ENCODE measurements at regions not wholly inside any gene's neighbourhood (a gene's known extent, or its start where the extent isn't known, plus 50 kb on each side); places are given as distances from the start of the nearest gene placed in this dataset.
"Not testable (repeated sequence)": the region's sequence is repeated elsewhere in the genome, so short reads cannot be mapped to it uniquely, and the experiment has no call there.

DNA sequence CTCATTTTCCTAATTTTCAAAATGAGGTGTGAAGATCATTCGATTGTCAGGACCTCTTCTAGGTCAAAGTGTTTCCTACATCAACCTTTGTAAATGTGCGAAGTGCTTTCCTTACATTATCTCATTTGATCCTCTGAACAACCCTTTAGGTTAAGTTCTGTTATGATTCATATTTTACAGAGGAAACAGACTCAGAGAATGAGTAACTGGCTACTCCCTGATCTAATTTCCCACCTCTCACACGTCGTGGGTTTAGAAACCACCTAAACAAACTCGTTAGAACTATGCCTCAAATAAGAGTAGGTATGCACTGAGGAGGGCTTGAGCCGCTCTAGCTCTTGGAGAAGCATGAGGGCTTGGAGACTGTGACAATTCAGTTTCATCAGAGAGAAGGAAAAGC is 148.6 kb downstream of the CD47 start:
- DNase-seq (ENCODE audit: low spot score), result no peak

DNA sequence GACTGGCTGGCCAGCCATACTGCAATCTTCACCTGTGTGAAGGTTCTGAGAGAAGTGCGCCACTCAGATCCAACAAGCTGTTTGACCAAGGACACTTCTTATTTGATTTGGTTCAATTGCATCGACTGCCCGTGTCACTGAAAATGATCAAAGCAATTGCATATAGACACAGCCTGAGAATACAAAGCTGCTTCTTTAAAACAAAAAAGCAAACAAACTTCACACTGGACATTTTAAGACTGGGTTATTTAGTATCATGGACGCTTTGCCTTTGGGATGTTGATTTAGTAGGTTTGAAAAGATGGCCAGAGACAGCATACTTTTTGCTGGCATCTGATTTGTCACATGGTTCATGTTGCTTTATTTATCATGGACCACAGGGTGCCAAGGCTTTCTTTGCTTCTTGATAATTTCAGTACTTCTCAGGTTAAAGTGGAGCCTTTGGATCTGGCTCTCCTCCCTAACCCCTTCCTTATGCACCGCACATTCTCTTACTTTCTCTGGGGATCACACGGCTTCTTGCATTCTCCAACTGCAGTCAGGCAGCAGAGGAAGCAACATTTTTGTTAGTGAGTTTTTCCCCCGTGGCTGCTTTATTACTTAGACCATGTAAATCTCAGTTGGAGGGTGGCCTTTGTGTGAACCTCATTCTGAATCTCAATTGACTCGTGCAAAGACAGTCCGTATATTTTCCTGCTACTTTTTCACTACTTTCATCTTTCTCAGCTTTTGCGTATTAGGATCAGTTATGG is 151.0 kb downstream of the CD47 start:
- DNase-seq (ENCODE audit: low spot score), result no peak

DNA sequence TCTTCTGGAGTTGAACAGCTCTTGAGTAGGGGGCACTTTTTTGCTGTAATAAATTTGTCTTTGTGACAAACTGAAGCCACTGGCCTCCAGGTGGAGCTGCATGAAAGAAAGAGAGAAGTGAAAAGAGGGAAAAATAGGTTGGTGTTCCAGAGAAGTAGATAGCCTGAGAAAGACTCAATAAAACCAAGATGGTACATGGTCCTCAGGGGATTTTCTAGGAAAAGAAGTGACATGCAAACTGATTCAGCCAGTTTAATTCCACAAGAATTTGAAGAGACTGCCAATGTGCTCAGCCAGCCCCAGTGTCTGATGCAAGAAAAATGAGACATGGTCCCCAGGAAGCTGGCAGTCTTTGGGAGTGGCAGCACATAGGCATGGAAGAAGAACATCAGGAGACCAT is 152.7 kb downstream of the CD47 start:
- peak; percentile 53 for DNase-seq (ENCODE audit: low spot score)

DNA sequence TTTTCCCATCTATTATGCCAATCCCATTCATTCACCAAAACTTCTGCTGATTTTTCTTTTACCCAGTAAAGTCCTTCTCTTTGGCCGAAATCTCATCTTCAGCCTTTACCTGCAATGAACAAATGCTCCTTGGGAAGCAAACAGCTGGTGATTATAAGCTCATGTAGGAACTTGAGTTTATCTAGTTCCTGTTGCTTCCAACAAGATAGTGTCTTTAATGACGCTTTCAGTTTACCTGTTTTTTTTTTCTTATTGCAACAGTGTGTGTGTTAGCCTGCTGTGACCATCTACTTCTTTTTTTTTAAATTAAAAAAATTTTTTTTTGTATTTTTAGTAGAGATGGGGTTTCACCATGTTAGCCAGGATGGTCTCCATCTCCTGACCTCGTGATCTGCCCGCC is 156.0 kb downstream of the CD47 start:
- DNase-seq (ENCODE audit: low spot score), result no peak

DNA sequence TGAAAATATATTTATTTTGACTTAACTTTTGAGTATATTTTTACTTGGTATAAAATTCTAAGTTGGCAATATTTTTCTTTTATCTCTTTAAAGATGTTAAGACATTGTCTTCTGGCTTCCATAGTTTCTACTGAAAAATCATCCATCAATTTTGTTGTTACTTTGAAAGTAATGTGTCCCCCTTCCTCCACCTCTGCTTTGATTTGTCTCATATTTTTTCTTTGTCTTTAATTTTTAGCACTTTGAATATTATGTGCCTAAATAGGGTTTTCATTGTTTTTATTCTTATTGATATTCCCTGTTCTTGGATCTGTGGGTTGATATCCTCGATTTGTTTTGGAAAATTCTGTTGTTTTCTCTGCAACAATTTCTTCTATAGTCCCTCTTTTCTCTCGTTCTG is 157.4 kb downstream of the CD47 start:
- DNase-seq (ENCODE audit: low spot score), result no peak

DNA sequence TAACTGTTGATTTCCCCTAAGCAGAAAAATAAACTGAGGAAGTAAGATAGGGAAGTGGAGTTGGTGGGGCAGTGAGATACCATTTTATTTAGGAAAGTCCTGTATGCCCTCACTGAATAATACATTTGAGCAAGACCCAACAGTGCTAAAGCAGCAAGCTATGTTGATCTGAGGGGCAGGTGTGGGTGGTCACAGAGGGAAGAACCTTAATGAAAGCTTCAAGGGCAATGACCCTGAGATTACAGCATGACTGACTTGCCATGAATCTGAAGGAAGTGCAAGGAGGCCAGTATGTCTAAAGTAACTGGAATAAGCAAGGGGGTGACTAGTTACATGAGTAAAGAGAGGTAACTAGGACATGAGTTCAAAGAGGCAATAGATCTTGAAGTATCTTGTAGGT is 159.5 kb downstream of the CD47 start:
- DNase-seq (ENCODE audit: low spot score), result no peak

DNA sequence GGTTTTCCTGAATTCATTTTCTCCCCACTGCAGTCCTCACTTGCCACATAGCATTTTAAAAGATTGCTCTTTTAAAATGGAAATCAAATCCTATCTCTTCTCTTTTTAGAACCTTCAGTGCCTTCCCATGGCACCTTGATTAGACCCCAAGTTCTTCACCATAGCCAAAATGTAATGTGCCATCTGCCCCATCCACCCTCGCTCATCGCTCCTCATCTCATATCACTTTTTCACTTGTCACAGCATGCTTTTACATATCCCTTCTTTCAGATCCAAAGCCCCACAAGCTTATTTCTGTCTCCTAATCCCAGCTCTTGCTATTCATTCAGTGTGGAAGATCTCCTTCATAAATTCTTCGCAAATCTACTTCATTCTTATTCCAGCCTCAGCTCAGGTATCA is 161.7 kb downstream of the CD47 start:
- no peak for DNase-seq (ENCODE audit: low spot score)

DNA sequence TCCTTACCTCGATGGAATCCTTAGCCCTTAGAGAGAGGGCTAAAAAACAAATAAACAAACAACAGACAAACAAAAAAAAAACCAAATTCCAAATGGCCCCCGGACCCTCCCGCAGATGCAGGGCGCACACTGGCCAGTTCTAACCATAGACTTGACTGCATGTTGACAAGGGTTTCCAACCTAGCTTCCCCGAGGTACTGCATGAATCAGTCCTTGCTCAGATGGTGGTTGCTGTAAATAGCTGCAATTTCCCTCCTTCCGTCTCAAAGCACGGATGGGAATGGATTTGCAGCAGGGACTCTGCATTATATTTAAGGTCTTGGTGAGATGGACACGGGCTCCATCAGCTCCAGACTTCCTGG is 162.8 kb downstream of the CD47 start:
- DNase-seq (ENCODE audit: low spot score), result peak; percentile 34

DNA sequence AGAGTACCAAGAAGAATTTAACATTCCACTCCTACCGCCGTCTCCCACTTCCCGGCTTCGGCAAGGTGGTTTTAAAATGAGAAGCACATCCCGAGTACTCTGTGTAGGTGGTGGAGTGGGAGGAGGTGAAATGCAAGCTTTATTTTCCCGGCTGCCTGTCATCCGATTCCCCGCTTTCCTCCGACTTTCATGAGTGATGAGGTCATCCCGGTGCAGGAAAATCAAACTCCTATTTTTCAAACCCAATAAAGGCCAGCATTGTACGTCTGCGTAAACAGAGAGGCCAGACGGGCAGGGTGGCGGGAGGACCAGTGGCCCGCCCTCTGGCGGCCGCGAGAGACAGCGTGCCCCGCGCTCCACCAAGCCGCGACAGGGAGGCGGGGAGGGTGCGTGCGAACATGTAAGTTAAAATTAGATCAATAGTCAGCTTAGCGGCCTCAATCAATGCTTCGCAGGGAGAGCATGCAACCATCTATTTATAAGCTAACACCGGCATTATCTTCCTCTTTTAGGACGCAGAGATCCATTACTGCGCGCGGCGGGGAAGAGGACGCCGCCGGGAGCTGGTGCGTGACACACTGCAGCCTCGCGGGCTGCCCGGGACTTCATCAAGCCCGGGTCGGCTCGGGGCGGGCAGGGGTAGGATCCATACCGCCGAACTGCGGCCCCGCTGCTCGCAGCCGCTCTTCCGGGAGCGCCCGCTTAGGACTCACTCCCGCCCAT is 163.3 kb downstream of the CD47 start:
- peak; percentile 92 for DNase-seq (ENCODE audit: low spot score)

DNA sequence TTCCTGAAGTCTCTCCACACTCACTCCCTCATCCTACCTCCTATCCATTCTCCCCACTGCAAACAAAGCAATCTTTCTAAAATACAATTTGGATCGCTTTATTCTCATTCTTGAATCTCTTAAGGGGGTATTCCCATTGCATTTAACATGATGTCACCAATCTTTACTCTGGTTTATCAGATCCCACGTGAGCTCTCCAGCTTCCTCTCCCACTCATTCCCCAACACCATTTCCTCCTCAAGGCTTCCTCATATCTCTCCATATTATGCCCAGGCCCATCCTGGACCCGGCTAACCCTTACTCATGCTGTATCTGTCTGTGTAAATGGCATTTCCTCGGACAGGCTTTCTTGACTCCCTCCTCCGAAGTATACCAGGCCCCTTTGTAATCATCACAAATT is 165.0 kb downstream of the CD47 start:
- DNase-seq (ENCODE audit: low spot score), result no peak

DNA sequence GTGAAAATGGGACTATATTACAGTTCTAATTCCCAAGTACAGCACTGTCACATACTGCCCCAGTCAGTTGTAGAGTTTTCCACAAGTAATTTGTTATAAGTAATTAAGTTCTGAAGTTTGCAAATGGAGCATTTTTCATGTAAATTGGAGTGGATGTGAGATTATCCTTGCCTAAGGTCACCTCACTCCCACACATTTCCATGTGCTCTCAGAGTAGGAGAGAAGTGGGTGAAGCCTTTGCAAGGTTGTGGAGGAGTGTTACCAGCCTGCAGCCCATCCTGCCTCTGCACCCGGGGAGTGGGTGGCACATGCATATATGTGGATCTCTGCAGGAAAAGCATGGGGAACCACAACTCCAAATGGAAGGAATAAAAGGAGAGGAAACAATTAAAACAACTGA is 169.8 kb downstream of the CD47 start:
- DNase-seq (ENCODE audit: low spot score), result no peak

DNA sequence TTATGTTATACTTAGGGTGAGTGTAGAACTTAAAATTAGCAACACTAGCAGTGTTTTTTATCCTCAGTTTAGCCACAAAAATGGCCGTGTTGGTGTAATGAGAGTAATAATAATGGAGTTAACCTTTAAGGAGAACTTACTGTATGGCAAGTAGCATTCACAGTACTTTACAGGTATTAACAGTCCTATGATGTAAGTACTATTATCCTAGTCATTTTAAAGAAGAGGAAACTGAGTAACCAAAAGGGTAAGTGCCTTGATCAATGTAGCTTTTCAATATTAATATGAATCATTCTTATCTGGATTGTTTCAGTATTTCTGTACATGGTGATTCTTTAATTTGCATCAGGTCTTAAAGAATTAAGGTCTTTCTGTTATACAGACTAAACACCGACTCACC is 170.3 kb downstream of the CD47 start:
- no peak for DNase-seq (ENCODE audit: low spot score)

DNA sequence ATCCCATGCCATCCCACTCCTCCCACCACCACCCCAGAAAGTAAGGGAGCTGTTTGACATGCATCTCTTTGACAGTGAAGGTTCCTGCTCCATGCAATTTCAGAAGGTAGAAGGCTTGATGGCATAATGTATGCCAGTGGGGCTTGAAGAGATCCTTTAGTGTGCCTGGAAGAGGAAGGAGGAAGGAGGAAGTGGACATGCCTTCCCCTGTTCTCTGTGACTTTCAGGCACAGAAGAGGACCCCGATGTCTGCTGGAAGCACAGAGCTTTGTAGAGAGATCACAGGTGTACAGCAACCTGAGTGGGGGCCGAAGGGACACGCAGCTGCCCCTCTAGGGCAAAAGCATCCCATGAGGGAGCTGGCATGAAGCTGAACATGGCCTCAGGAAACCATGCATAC is 171.6 kb downstream of the CD47 start:
- no peak for DNase-seq (ENCODE audit: low spot score)

DNA sequence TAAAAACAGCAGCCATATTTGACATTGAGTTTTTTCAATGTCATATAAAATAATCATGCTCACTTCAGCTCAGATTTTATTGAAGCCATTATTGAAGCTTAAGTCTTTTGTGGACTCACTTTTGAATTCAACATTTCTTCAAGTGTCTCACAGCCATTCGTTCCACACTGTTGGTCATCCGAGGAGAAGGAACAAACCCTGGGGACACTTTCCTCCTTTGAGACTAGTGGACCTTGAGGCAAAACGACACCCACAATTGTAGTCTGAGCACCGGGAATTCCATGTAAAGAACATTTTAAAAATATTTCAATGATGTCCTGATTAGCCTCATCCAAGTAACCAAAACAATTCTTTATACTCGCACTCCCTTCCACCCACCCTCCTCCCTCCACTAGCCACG is 174.7 kb downstream of the CD47 start:
- DNase-seq (ENCODE audit: low spot score), result no peak

DNA sequence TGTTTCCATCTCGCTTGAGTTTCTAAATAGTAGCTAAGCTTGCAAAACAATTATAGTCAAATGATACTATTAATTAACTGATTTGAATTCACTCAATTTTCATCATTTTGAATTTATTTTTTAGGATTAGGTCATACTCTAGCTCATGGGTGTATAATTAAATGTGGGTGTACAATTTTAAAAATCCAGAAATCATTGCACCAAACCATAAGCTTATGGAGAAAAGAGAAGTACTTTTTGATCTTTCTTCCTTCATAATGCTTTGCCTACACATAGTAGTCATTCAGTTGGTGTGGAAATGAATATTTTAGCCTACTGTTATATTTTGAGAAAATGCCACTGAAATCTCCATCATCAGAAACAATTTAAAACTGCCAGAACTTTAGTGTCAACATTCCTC is 175.1 kb downstream of the CD47 start:
- no peak for DNase-seq (ENCODE audit: low spot score)

DNA sequence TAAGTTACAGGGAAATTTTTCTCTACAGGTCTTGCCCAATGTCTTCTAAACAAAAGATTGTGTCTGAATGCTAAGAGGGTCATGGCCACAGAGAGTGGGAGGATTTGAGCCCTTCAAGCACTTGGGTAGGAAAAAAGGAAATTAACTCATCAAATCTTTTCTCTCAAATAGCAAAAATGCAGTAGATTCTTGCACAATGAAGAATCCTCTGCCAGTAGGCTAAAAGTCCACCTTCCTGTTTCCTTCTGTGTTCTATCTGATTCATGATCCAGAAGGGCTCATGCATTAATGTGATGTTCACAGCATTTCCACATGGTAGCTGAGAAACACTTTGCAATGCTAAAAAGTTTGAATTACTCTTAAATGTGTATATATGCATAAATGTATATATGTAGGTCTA is 177.1 kb downstream of the CD47 start:
- DNase-seq (ENCODE audit: low spot score), result no peak

DNA sequence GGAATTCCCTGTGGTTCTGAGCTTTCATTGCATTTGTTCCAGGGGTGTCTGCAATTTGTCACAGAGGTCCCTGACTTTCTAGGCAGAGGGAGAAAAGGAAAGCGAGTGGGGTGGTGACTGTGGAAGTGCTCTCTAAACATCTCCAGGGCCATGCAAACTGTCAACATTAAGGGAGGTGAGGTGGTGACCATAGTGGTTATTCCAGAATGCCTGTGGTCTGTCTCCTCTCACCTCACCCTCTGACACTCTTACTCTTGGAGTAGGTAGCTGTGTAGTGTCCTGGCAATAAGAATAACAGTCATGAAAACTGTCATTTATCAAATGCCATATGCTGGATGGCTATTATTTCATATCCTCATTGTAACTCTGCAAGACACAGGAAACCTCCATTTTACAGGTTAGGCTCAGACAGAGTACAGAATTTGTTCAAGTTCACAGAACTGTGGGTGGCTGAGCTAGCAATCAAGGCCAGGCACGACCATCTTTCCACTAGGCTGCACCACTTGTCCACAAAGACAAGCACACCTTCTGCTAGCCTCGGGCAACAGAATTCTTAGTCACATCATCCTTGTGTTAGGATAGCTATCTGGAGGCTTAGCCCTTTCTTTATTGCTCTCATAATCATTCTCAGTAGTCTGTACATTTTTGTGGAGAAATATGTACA is 179.4 kb downstream of the CD47 start:
- DNase-seq (ENCODE audit: low spot score), result no peak

DNA sequence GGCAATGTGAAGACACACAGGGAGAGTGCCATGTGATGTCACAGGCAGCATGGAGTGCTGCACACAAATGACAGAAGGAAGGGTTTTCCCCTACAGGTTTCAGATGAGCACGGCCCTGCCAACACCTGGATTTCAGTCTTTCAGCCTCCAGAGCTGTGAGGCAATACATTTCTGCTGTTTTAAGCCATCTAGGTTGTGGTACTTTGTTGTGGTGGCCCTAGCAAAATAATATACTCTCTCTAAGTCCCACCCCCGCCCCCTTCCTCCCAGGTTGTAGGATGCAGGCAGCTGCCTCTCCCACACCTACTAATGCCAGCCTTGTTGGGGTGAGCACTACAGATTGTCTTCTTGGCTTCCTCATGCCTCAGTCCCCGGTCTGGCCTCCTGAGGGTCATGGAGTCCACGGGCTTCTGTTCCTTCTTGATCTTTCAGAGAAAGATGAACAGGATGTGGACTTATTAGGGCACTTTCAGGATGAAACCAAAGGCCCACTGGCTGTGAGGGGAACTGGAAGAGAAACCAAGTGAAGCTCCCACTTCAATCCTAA is 180.0 kb downstream of the CD47 start:
- DNase-seq (ENCODE audit: low spot score), result no peak

DNA sequence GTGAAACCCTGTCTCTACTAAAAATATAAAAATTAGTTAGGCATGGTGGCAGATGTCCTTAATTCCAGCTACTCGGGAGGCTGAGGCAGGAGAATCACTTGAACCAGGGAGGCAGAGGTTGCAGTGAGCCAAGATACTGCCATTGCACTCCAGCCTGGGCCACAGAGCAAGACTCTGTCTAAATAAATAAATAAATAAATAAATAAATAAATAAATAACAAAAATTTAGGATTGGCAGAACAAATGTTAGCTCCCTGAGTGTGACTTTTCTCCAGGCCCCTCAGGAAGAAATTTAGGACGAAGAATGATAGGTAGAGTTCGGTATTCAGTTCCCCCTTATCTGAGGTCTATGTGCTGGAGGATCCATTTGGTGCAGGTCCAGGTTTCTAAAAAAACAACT is 181.2 kb downstream of the CD47 start:
- DNase-seq (ENCODE audit: low spot score), result not testable (repeated sequence)

DNA sequence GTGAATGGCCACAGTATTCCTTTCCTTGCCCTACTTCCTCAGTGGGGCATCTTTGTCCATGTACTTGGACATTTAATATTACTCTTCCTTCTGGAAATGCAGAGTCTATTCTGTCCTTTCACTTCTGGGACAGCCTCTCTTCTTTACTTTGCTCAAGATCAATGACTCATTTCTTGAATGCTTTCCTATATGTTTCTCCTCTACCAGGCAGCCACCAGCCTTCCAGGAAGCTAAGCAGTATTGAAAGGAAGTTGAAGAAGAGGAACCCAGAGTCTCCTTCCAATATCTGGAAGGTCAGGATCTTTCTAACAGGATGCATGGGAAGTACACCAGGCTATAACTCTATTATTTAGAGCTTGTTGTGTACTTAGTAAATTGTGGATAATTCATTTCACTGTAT is 182.8 kb downstream of the CD47 start:
- DNase-seq (ENCODE audit: low spot score), result no peak

DNA sequence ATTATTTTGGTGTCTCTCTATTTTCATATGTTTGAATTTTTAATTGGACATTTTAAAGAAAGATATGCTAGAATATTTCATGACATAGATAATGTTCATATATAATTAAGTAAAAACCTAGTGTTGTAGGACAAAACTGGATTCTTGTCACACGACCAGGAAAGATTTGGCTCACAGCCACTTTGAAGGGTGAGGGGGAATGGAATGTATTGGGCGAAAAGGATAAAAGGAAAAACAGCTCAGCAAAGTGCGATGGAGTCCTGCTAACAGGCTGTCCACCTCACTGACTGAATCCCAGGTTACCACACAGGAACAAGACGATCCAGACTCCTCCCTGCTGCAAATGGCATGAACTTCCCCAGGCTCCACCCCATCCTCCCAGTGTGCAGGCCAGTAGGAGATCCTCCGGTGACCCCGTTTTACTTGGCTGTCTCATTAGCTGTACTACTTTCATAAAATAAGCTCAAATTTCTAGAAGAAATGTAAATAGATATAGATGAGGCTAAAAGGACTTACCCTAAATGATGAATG is 186.2 kb downstream of the CD47 start:
- DNase-seq (ENCODE audit: low spot score), result no peak

DNA sequence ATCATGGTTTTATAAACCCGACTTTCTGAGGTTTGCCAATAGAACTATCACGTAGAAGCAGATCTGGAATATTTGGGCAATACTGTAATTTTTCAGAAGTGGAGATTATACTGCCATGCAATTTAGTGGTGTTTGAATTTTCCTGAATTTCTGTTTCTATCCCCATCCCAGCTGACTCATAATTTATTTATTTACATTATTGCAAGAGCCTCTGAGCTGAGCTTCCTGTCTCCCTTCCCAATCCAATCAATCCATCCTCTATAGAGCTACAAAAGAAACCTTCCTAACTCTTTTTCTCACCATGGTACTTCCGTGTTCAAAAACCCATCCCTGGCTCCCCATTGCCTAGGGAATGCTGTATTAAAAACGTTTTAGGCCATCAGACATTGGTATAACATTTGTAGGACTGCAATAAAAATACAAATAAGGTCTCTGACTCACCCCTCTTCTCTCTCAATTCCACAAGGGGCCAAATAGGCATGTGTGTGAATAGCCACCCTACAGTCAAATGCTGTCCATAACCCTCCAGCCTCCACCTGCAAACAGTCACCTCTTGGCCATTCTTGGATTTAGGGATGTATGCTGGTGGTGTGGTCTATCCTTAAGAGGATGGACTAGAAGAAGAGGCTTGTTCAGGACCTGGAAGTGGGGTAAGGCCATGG is 190.7 kb downstream of the CD47 start:
- DNase-seq (ENCODE audit: low spot score), result no peak
